HG03378 (cell line): ENCODE measurements at regions not wholly inside any gene's neighbourhood (a gene's known extent, or its start where the extent isn't known, plus 50 kb on each side); places are given as distances from the start of the nearest gene placed in this dataset.

Experiments
- ATAC-seq: cut with Tn5 transposase; IDR thresholded peaks from one replicate; pipeline ENCODE4 v1.9.1; 2021; ENCODE audit warnings: mild to moderate bottlenecking, moderate library complexity; ENCODE audit not compliant: unreplicated experiment

- no peak for ATAC-seq
Observed at GRCh38 chr11:28383456-28383855, 275.3 kb downstream of the METTL15 start.
